DND-41 (cell line): ENCODE measurements at regions not wholly inside any gene's neighbourhood (a gene's known extent, or its start where the extent isn't known, plus 50 kb on each side); places are given as distances from the start of the nearest gene placed in this dataset.
"Not testable (repeated sequence)": the region's sequence is repeated elsewhere in the genome, so short reads cannot be mapped to it uniquely, and the experiment has no call there.

Source experiments
- ATAC-seq: fragments of 200-7000 bp; cut with Tn5 transposase; 3 replicates; pipeline ENCODE4 v1.9.1; 2021; ENCODE audit warnings: low read depth; ENCODE audit not compliant: insufficient read depth
- DNase-seq: peaks from one replicate; pipeline ENCODE4 v3.0.0-alpha.2; 2020
- H2AFZ ChIP-seq: 2 replicates; pipeline ENCODE4 v1.6.0; 2012; ENCODE audit warnings: low read depth, low read length
- H3K27ac ChIP-seq: 2 replicates; pipeline ENCODE4 v1.5.1; 2012; ENCODE audit warnings: low read length, inconsistent platforms
- H3K27me3 ChIP-seq: fragments of 200-600 bp; sonication (generic); 2 replicates; pipeline ENCODE4 v1.6.0; 2012; ENCODE audit warnings: low read length, mild to moderate bottlenecking, inconsistent platforms; ENCODE audit not compliant: insufficient read depth, poor library complexity
- H3K36me3 ChIP-seq: 2 replicates; pipeline ENCODE4 v1.5.1; 2012; ENCODE audit warnings: low read length, inconsistent platforms; ENCODE audit not compliant: insufficient read depth
- H3K4me1 ChIP-seq: 2 replicates; pipeline ENCODE4 v1.5.1; 2012; ENCODE audit warnings: mild to moderate bottlenecking, low read length; ENCODE audit not compliant: insufficient read depth
- H3K4me2 ChIP-seq: 2 replicates; pipeline ENCODE4 v1.6.0; 2012; ENCODE audit warnings: mild to moderate bottlenecking, moderate library complexity, low read length, inconsistent platforms; ENCODE audit not compliant: insufficient read depth
- H3K4me3 ChIP-seq, 2 experiments: fragments of 200-600 bp in 1 of 2; shearing (Covaris generic) in 1 of 2; 2 replicates each; pipeline ENCODE4 v1.5.1; 2012 to 2016; ENCODE audit warnings: inconsistent platforms in 2 of 2, low read length in 2 of 2, mild to moderate bottlenecking in 2 of 2, low read depth in 1 of 2, moderate library complexity in 1 of 2
- H3K79me2 ChIP-seq: 2 replicates; pipeline ENCODE4 v1.6.0; 2012; ENCODE audit warnings: low read length, inconsistent platforms; ENCODE audit not compliant: insufficient read depth
- H3K9ac ChIP-seq: 2 replicates; pipeline ENCODE4 v1.6.0; 2012; ENCODE audit warnings: low read depth, mild to moderate bottlenecking, inconsistent platforms, low read length, moderate library complexity
- H3K9me3 ChIP-seq: 2 replicates; pipeline ENCODE4 v1.5.1; 2012; ENCODE audit warnings: low read length, moderate library complexity, mild to moderate bottlenecking, inconsistent platforms; ENCODE audit not compliant: insufficient read depth, severe bottlenecking
- H4K20me1 ChIP-seq: 2 replicates; pipeline ENCODE4 v1.6.0; 2012; ENCODE audit warnings: low read length; ENCODE audit not compliant: insufficient read depth
- EZH2 ChIP-seq: IDR thresholded peaks from 3 replicates; pipeline ENCODE4 v1.6.1; 2012; ENCODE audit warnings: borderline replicate concordance, low read depth, mild to moderate bottlenecking, moderate library complexity, low read length, inconsistent platforms; ENCODE audit not compliant: severe bottlenecking
- TF ChIP-seq, protein P1 (sequence below): IDR thresholded peaks from 2 replicates; pipeline ENCODE4 v1.5.1; 2012; ENCODE audit warnings: borderline replicate concordance, low read length, moderate library complexity, mild to moderate bottlenecking; ENCODE audit not compliant: poor library complexity, severe bottlenecking; ENCODE audit errors: extremely low read depth

DNA sequence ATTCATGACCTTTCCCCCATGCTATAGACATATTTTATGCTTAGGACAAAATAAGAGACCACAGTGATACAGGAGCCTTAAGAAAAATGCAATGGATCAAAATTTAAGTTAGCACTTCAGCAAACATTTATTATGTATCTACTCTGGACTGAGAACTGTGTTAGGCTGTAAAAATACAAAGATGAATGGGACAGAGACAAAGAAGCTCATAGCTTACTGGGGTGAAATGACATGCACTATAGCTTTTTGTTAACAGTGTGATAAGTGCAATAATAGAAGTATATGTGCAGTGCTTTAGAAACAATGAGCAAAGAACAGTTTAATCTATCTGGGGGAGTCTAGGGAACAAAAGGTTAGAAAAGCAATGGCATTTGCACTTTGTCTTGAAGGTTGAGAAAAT lies 1543.1 kb downstream of the FAM181B start:
- no peaks in the 10 kb centered on the region for H3K27me3 ChIP-seq
- DNase-seq (no peak), ATAC-seq (no peak)
- no peaks in the 10 kb centered on the region for H3K9me3 ChIP-seq
- H3K9ac ChIP-seq: no peak overlapping the region
- H3K4me3 ChIP-seq: no peak overlapping the region
- H3K27ac ChIP-seq: no peak overlapping the region
- no peaks in the 10 kb centered on the region for H3K36me3 ChIP-seq
- no peaks in the 10 kb centered on the region for H3K79me2 ChIP-seq
- no peaks in the 10 kb centered on the region for H3K4me1 ChIP-seq
- TF ChIP-seq, protein P1, sequence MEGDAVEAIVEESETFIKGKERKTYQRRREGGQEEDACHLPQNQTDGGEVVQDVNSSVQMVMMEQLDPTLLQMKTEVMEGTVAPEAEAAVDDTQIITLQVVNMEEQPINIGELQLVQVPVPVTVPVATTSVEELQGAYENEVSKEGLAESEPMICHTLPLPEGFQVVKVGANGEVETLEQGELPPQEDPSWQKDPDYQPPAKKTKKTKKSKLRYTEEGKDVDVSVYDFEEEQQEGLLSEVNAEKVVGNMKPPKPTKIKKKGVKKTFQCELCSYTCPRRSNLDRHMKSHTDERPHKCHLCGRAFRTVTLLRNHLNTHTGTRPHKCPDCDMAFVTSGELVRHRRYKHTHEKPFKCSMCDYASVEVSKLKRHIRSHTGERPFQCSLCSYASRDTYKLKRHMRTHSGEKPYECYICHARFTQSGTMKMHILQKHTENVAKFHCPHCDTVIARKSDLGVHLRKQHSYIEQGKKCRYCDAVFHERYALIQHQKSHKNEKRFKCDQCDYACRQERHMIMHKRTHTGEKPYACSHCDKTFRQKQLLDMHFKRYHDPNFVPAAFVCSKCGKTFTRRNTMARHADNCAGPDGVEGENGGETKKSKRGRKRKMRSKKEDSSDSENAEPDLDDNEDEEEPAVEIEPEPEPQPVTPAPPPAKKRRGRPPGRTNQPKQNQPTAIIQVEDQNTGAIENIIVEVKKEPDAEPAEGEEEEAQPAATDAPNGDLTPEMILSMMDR: no peak
- no peak for TF ChIP-seq EZH2
- H4K20me1 ChIP-seq: no peaks in the 10 kb centered on the region
- H2AFZ ChIP-seq: no peak overlapping the region
- no peak overlapping the region for H3K4me2 ChIP-seq

DNA sequence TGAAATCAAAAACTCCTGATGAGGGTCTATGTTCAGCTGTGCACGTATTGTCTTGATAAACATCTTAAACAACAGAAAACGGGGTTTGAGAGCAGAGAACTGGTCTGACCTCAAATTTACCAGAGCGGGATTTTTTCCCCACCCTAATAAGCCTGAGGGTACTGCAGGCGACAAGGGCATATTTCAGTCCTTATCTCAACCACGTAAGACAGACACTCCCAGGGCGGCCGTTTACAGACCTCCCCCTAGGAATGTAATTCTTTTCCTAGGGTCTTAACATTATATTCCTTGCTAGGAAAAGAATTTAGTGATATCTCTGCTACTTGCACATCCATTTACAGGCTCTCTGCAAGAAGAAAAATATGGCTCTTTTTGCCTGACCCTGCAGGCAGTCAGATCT lies 1546.6 kb downstream of the FAM181B start:
- not testable (repeated sequence) for H4K20me1 ChIP-seq, H3K4me2 ChIP-seq, H3K79me2 ChIP-seq, DNase-seq, H3K4me1 ChIP-seq, H3K27me3 ChIP-seq, H3K9me3 ChIP-seq, H3K9ac ChIP-seq, ATAC-seq, H3K27ac ChIP-seq, H2AFZ ChIP-seq, H3K4me3 ChIP-seq, H3K36me3 ChIP-seq

DNA sequence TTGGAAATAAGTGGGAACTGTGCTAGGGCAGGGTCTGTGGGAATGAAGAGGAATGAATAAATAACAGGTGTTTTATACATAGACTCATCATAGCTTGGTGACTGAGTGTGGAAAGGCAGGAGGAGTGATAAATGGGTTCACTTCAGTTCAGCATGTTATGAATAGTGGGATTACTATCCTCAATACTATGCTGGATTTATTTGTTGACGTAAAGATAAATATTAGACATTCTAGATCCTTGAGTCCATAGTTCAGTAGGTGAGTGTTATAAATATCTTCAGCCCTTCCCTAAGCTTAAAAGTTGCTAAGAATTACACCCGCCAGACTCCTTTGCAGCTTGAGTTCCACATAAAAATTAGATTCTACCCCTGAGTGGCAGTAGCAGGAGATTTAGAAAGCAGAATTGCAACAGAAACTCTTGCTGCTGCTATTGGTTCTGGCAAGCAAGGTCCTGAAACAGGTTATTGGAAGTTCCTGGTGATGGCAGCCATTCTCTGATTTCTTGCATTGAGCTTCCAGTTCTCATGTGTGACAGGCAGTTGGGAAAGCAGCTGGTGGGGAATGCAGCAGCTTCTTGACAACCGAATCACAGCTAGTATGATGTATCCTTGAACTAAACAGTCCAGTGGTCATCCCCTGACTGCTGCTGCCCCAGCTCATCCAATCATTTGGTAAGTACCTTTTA lies 1558.9 kb downstream of the FAM181B start:
- Histone ChIP-seq H3K4me3 (no peak overlapping the region), H3K9me3 (no peaks in the 10 kb centered on the region), H3K27me3 (no peaks in the 10 kb centered on the region), H2AFZ (no peak overlapping the region), H3K36me3 (no peaks in the 10 kb centered on the region), H3K4me1 (no peaks in the 10 kb centered on the region), H4K20me1 (no peaks in the 10 kb centered on the region), H3K79me2 (no peaks in the 10 kb centered on the region), H3K27ac (no peak overlapping the region), H3K4me2 (no peak overlapping the region), H3K9ac (no peak overlapping the region)
- DNase-seq (no peak), ATAC-seq (no peak)
- TF ChIP-seq, protein P1: no peak
- TF ChIP-seq EZH2: no peak

DNA sequence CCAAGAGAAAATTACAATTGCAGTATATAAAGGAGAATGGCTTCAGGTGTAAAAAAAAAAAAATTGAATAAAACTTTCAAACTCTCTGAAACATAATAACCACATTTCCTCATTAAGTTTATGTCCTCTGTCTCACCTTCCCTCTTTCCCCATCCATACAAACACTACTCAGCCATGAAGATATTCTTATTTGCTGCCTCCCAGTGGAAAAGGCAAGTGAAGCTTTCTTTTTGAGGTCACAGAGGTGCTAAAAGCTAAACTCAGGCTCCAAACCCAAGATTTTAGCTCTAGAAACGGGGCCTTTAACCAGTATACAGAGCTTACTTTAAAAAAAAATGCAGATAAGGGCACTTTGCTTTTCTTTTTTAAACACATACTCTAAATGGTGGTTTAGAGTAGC lies 1568.5 kb downstream of the FAM181B start:
- no peaks in the 10 kb centered on the region for H4K20me1 ChIP-seq
- H3K9me3 ChIP-seq: no peaks in the 10 kb centered on the region
- no peaks in the 10 kb centered on the region for H3K4me1 ChIP-seq
- H3K36me3 ChIP-seq: no peaks in the 10 kb centered on the region
- TF ChIP-seq, protein P1: no peak
- TF ChIP-seq EZH2: no peak
- ATAC-seq (no peak), DNase-seq (no peak)
- H3K4me2 ChIP-seq: no peak overlapping the region
- no peak overlapping the region for H3K4me3 ChIP-seq
- no peak overlapping the region for H3K9ac ChIP-seq
- no peaks in the 10 kb centered on the region for H3K79me2 ChIP-seq
- no peak overlapping the region for H3K27ac ChIP-seq
- H2AFZ ChIP-seq: no peak overlapping the region
- H3K27me3 ChIP-seq: no peaks in the 10 kb centered on the region
